Stomach (tissue), 4 donors: ENCODE measurements at regions not wholly inside any gene's neighbourhood (a gene's known extent, or its start where the extent isn't known, plus 50 kb on each side); places are given as distances from the start of the nearest gene placed in this dataset.
"Not testable (repeated sequence)": the region's sequence is repeated elsewhere in the genome, so short reads cannot be mapped to it uniquely, and the experiment has no call there.

ENCODE experiments used
- CTCF ChIP-seq, 7 experiments: fragments of 450-650 bp in 4 of 7; fragments of 200-600 bp in 3 of 7; sonication (generic) in 3 of 7; IDR thresholded peaks; one replicate each; pipeline ENCODE4 v1.5.1; 2016 to 2019; ENCODE audit warnings: antibody characterized with exemption in 7 of 7, control low read depth in 2 of 7, mild to moderate bottlenecking in 1 of 7
- POLR2A ChIP-seq, 4 donors: fragments of 450-650 bp; IDR thresholded peaks; one replicate each; pipeline ENCODE4 v1.6.1; 2016; ENCODE audit warnings: antibody characterized with exemption in 4 of 4, control low read depth in 2 of 4, mild to moderate bottlenecking in 1 of 4, moderate library complexity in 1 of 4
- POLR2AphosphoS5 ChIP-seq, 3 donors: sonication (generic); formaldehyde crosslinking; IDR thresholded peaks; one replicate each; pipeline ENCODE4 v1.6.1; 2016; ENCODE audit warnings: antibody characterized with exemption in 3 of 3

GRCh38 chrX:94341730-94342129 is 667.7 kb downstream of the FAM133A start:
- not testable (repeated sequence) for TF ChIP-seq POLR2A, CTCF, POLR2AphosphoS5 (IDR thresholded peaks at IDR 0.05)
